Kidney (tissue), 13 donors: ENCODE measurements at regions not wholly inside any gene's neighbourhood (a gene's known extent, or its start where the extent isn't known, plus 50 kb on each side); places are given as distances from the start of the nearest gene placed in this dataset.

Source experiments
- DNase-seq, 5 donors: peaks; one replicate each; pipeline ENCODE4 v3.0.0-alpha.2; 2013 to 2020
- FAIRE-seq: peaks from 2 replicates; lab custom pipeline; 2012; peaks lifted over from hg19 to GRCh38; lab: Jason Lieb, UNC
- H3K27ac ChIP-seq, 2 donors: one replicate each; pipeline ENCODE4 v1.7.0; 2013; ENCODE audit warnings: low read depth in 2 of 2, low read length in 2 of 2, inconsistent platforms in 1 of 2
- H3K27me3 ChIP-seq: one replicate; pipeline ENCODE4 v1.7.1; 2013; ENCODE audit warnings: low read length, inconsistent platforms; ENCODE audit not compliant: control insufficient read depth, insufficient read depth
- H3K36me3 ChIP-seq, 3 donors: one replicate each; pipeline versions ENCODE4 v1.7.0 to v1.7.1; 2013; ENCODE audit warnings: low read length in 3 of 3, control low read depth in 1 of 3, inconsistent platforms in 1 of 3; ENCODE audit not compliant: insufficient read depth in 3 of 3, control insufficient read depth in 2 of 3
- H3K4me1 ChIP-seq, 3 donors: one replicate each; pipeline versions ENCODE4 v1.7.0 to v1.7.1; 2013; ENCODE audit warnings: low read length in 3 of 3, inconsistent platforms in 1 of 3, low read depth in 1 of 3; ENCODE audit not compliant: control insufficient read depth in 2 of 3, insufficient read depth in 2 of 3
- H3K4me3 ChIP-seq, 3 donors: one replicate each; pipeline versions ENCODE4 v1.7.0 to v1.8.1; 2013; ENCODE audit warnings: low read length in 3 of 3, control low read depth in 1 of 3, inconsistent platforms in 1 of 3
- H3K9ac ChIP-seq, 3 donors: one replicate each; pipeline versions ENCODE4 v1.7.0 to v1.7.1; 2013; ENCODE audit warnings: low read length in 3 of 3, control low read depth in 1 of 3, inconsistent platforms in 1 of 3
- H3K9me3 ChIP-seq, 3 donors: one replicate each; pipeline versions ENCODE4 v1.7.0 to v1.7.1; 2013; ENCODE audit warnings: low read length in 3 of 3, control low read depth in 1 of 3, inconsistent platforms in 1 of 3; ENCODE audit not compliant: control insufficient read depth in 2 of 3, insufficient read depth in 1 of 3
- intact Hi-C: fragments of 100-400 bp; cut with DNase I; formaldehyde crosslinking; loops from one replicate; pipeline ENCODE4 v1.11.1; 2022
- TF ChIP-seq, protein P1 (sequence below): IDR thresholded peaks from 3 replicates; pipeline ENCODE4 v1.5.1; 2012; ENCODE audit warnings: mild to moderate bottlenecking, moderate library complexity, borderline replicate concordance; ENCODE audit not compliant: insufficient read depth; ENCODE audit errors: extremely low read depth
- donor health status: control.
- donor health status: control.
- donor health status: control.
- donor health status: control.
- donor health status: control.
- donor health status: DM: yes; HTN: yes; CAD: no.
- donor health status: Normal renal cell carcinoma (clear cell type).

DNA sequence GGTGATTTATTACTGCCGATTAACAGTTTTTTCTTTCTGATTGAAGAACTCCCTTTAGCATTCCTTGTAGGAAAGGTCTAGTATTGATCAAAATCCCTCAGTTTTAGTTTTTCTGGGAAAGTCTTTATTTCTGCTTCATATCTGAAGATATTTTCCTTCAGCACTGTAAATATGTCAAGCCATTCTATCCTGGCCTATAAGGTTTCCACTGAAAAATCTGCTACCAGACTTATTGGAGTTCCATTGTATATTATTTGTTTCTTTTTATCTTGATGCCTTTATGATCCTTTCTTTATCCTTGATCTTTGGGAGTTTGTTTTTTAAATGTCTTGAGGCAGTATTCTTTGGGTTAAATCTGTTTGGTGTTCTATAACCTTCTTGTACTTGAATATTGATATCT lies 55.0 kb upstream of the TMTC1 start:
- TF ChIP-seq, protein P1, sequence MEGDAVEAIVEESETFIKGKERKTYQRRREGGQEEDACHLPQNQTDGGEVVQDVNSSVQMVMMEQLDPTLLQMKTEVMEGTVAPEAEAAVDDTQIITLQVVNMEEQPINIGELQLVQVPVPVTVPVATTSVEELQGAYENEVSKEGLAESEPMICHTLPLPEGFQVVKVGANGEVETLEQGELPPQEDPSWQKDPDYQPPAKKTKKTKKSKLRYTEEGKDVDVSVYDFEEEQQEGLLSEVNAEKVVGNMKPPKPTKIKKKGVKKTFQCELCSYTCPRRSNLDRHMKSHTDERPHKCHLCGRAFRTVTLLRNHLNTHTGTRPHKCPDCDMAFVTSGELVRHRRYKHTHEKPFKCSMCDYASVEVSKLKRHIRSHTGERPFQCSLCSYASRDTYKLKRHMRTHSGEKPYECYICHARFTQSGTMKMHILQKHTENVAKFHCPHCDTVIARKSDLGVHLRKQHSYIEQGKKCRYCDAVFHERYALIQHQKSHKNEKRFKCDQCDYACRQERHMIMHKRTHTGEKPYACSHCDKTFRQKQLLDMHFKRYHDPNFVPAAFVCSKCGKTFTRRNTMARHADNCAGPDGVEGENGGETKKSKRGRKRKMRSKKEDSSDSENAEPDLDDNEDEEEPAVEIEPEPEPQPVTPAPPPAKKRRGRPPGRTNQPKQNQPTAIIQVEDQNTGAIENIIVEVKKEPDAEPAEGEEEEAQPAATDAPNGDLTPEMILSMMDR, result no peak
- Histone ChIP-seq H3K9me3 (peaks cover 0 to 2% (median 0%) of the 10 kb centered on the region in 3 donors), H3K9ac (no peak overlapping the region), H3K36me3 (no peaks in the 10 kb centered on the region), H3K4me3 (no peak overlapping the region), H3K27ac (no peak overlapping the region), H3K27me3 (no peaks in the 10 kb centered on the region), H3K4me1 (no peaks in the 10 kb centered on the region)
- FAIRE-seq (no peak), DNase-seq (no peak)
- intact Hi-C loops, result no loop called here
